HL-60 (cell line): ENCODE measurements at regions not wholly inside any gene's neighbourhood (a gene's known extent, or its start where the extent isn't known, plus 50 kb on each side); places are given as distances from the start of the nearest gene placed in this dataset.

Experiments used
- DNase-seq, 2 experiments: peaks; one replicate each; pipeline ENCODE4 v3.0.0-alpha.2; 2010 to 2020; ENCODE audit warnings: low read depth in 1 of 2, low spot score in 1 of 2
- H3K27ac ChIP-seq: fragments of 250-450 bp; sonication (Bioruptor Pico); replicated peaks from 2 replicates; pipeline ENCODE4 v1.5.1; 2020; ENCODE audit warnings: mild to moderate bottlenecking, moderate library complexity
- H3K27me3 ChIP-seq: fragments of 250-450 bp; sonication (Bioruptor Pico); 2 replicates; pipeline ENCODE4 v1.5.1; 2021; ENCODE audit warnings: mild to moderate bottlenecking, moderate library complexity; ENCODE audit not compliant: insufficient read depth, poor library complexity, severe bottlenecking
- H3K4me3 ChIP-seq: replicated peaks from 2 replicates; pipeline ENCODE4 v1.5.1; 2011; ENCODE audit warnings: mild to moderate bottlenecking, control low read depth, low read length; ENCODE audit not compliant: insufficient read depth
- CTCF ChIP-seq: IDR thresholded peaks from one replicate; pipeline ENCODE4 v1.5.1; 2011; ENCODE audit warnings: low read length, control low read depth, inconsistent platforms; ENCODE audit not compliant: insufficient read depth
- GABPA ChIP-seq: IDR thresholded peaks from 2 replicates; pipeline ENCODE4 v1.6.1; 2012; ENCODE audit warnings: low read depth
- POLR2AphosphoS5 ChIP-seq: IDR thresholded peaks from 2 replicates; pipeline ENCODE4 v1.6.1; 2012; ENCODE audit warnings: low read depth
- REST ChIP-seq: IDR thresholded peaks from 2 replicates; pipeline ENCODE4 v1.6.1; 2012; ENCODE audit warnings: low read depth; ENCODE audit not compliant: insufficient replicate concordance
- SPI1 ChIP-seq: IDR thresholded peaks from 2 replicates; pipeline ENCODE4 v1.6.1; 2012; ENCODE audit warnings: low read depth, mild to moderate bottlenecking, borderline replicate concordance

GRCh38 chr3:161689584-161690298 lies 193.1 kb downstream of the OTOL1 start:
- TF ChIP-seq GABPA (no peak), REST (no peak), CTCF (no peak), POLR2AphosphoS5 (no peak), SPI1 (no peak)
- Histone ChIP-seq H3K27ac (no peak overlapping the region), H3K4me3 (no peak overlapping the region), H3K27me3 (no peaks in the 10 kb centered on the region)
- no peak for DNase-seq

- Histone ChIP-seq H3K4me3 (no peak overlapping the region), H3K27ac (no peak overlapping the region), H3K27me3 (no peaks in the 10 kb centered on the region)
- TF ChIP-seq SPI1 (no peak), REST (no peak), CTCF (no peak), POLR2AphosphoS5 (no peak), GABPA (no peak)
- no peak for DNase-seq
Measured at GRCh38 chr3:161690299-161690620, 193.7 kb downstream of the OTOL1 start.

- Histone ChIP-seq H3K4me3 (no peak overlapping the region), H3K27me3 (no peaks in the 10 kb centered on the region), H3K27ac (no peak overlapping the region)
- no peak for DNase-seq
- TF ChIP-seq SPI1 (no peak), CTCF (no peak), GABPA (no peak), REST (no peak), POLR2AphosphoS5 (no peak)
Measured at GRCh38 chr3:161691677-161692076, 195.1 kb downstream of the OTOL1 start.
